Kidney epithelial cell (primary cell): ENCODE measurements at regions not wholly inside any gene's neighbourhood (a gene's known extent, or its start where the extent isn't known, plus 50 kb on each side); places are given as distances from the start of the nearest gene placed in this dataset.
"Not testable (repeated sequence)": the region's sequence is repeated elsewhere in the genome, so short reads cannot be mapped to it uniquely, and the experiment has no call there.

ENCODE experiments used
- DNase-seq: peaks from one replicate; pipeline ENCODE4 v3.0.0-alpha.2; 2010; ENCODE audit warnings: low read depth
- H3K27me3 ChIP-seq: 2 replicates; pipeline ENCODE4 v1.6.0; 2011; ENCODE audit warnings: low read length; ENCODE audit not compliant: control insufficient read depth, insufficient read depth
- H3K36me3 ChIP-seq: 2 replicates; pipeline ENCODE4 v1.5.1; 2011; ENCODE audit warnings: low read length; ENCODE audit not compliant: control insufficient read depth, insufficient read depth
- H3K4me3 ChIP-seq: 2 replicates; pipeline ENCODE4 v1.5.1; 2011; ENCODE audit warnings: low read depth, mild to moderate bottlenecking, control low read depth, low read length
- CTCF ChIP-seq: IDR thresholded peaks from 2 replicates; pipeline ENCODE4 v1.5.1; 2011; ENCODE audit warnings: mild to moderate bottlenecking, moderate library complexity, low read length, control low read depth, inconsistent platforms; ENCODE audit not compliant: insufficient read depth, poor library complexity, severe bottlenecking

GRCh38 chr11:23873406-23873805, 623.4 kb upstream of the LUZP2 start:
- no peak for DNase-seq
- Histone ChIP-seq H3K27me3 (no peaks in the 10 kb centered on the region), H3K4me3 (no peak overlapping the region), H3K36me3 (no peaks in the 10 kb centered on the region)
- TF ChIP-seq CTCF, result no peak

- TF ChIP-seq CTCF, result no peak
Measured at GRCh38 chr11:23875176-23875850, 621.5 kb upstream of the LUZP2 start.

GRCh38 chr11:23883426-23884048, 613.3 kb upstream of the LUZP2 start:
- H3K27me3 ChIP-seq, H3K4me3 ChIP-seq, H3K36me3 ChIP-seq, DNase-seq: not testable (repeated sequence)

More at GRCh38 chr11:23875176-23875850, 621.5 kb upstream of the LUZP2 start:
- no peaks in the 10 kb centered on the region for H3K27me3 ChIP-seq
- H3K4me3 ChIP-seq, result no peak overlapping the region
- H3K36me3 ChIP-seq, result no peaks in the 10 kb centered on the region
- no peak for DNase-seq

- no peak for DNase-seq
- no peak overlapping the region for H3K4me3 ChIP-seq
- H3K27me3 ChIP-seq, result no peaks in the 10 kb centered on the region
- no peaks in the 10 kb centered on the region for H3K36me3 ChIP-seq
- TF ChIP-seq CTCF, result no peak
Measured at GRCh38 chr11:23884341-23884740, 612.5 kb upstream of the LUZP2 start.

GRCh38 chr11:23885801-23886200, 611.1 kb upstream of the LUZP2 start:
- Histone ChIP-seq H3K27me3 (no peaks in the 10 kb centered on the region), H3K4me3 (no peak overlapping the region), H3K36me3 (no peaks in the 10 kb centered on the region)
- DNase-seq, result no peak
- no peak for TF ChIP-seq CTCF

- not testable (repeated sequence) for H3K4me3 ChIP-seq, H3K27me3 ChIP-seq, DNase-seq, H3K36me3 ChIP-seq
Measured at GRCh38 chr11:23887122-23887521, 609.7 kb upstream of the LUZP2 start.

GRCh38 chr11:23893126-23893525, 603.7 kb upstream of the LUZP2 start:
- Histone ChIP-seq H3K27me3 (no peaks in the 10 kb centered on the region), H3K36me3 (no peaks in the 10 kb centered on the region), H3K4me3 (no peak overlapping the region)
- TF ChIP-seq CTCF, result no peak
- no peak for DNase-seq
